ENCODE measurements at regions not wholly inside any gene's neighbourhood (a gene's known extent, or its start where the extent isn't known, plus 50 kb on each side); places are given as distances from the start of the nearest gene placed in this dataset.

DNA sequence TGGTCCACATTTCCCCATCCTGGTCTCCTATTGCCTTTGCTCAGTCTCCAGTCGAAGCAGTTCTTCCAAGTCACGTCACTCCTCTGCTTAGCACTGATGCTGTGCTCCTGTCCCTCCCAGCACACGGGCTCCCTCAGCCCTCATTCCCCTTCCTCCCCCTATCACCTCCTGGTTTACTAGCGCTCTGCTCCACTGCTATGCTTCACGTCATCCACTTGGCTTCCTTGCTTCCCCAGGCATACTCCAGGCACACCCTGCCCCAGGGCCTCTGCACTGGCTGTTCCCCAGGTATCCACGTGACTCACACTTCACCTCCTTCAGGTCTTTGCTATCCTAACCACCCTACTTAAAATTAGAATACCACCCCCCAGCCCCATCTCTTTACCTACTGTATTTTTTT lies 269.3 kb downstream of the GLI2 start:
- TF ChIP-seq POLR2A (IDR thresholded peaks at IDR 0.05) (no peak), EP300 (IDR thresholded peaks at IDR 0.05) (no peak)
- TF ChIP-seq, protein P1, sequence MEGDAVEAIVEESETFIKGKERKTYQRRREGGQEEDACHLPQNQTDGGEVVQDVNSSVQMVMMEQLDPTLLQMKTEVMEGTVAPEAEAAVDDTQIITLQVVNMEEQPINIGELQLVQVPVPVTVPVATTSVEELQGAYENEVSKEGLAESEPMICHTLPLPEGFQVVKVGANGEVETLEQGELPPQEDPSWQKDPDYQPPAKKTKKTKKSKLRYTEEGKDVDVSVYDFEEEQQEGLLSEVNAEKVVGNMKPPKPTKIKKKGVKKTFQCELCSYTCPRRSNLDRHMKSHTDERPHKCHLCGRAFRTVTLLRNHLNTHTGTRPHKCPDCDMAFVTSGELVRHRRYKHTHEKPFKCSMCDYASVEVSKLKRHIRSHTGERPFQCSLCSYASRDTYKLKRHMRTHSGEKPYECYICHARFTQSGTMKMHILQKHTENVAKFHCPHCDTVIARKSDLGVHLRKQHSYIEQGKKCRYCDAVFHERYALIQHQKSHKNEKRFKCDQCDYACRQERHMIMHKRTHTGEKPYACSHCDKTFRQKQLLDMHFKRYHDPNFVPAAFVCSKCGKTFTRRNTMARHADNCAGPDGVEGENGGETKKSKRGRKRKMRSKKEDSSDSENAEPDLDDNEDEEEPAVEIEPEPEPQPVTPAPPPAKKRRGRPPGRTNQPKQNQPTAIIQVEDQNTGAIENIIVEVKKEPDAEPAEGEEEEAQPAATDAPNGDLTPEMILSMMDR (IDR thresholded peaks at IDR 0.05), result no peak

Data from ovary (tissue), 3 donors.